Caco-2 (cell line): ENCODE measurements at regions not wholly inside any gene's neighbourhood (a gene's known extent, or its start where the extent isn't known, plus 50 kb on each side); places are given as distances from the start of the nearest gene placed in this dataset.

Experiments used
- BruUV-seq: library from RNA; stranded (reverse); fragments of 400-500 nt; replicated peaks from 2 replicates; lab custom pipeline; 2021; lab: Mats Ljungman, UMichigan
- CTCF ChIA-PET: fragments of 300-600 bp; sonication (Branson Sonifier 250); formaldehyde crosslinking; loops from one replicate; lab custom pipeline; 2022; ENCODE audit warnings: antibody characterized with exemption; lab: Charles Lee
- POLR2A ChIA-PET: fragments of 300-600 bp; sonication (Branson Sonifier 250); formaldehyde crosslinking; loops from one replicate; lab custom pipeline; 2022; ENCODE audit warnings: antibody characterized with exemption; lab: Charles Lee
- DNase-seq, 2 experiments: peaks; one replicate each; pipeline versions ENCODE4 v3.0.0 to v3.0.0-alpha.2; 2020 to 2022
- H3K27me3 ChIP-seq: replicated peaks from 2 replicates; pipeline ENCODE4 v1.6.0; 2011; ENCODE audit warnings: low read length; ENCODE audit not compliant: control insufficient read depth, insufficient read depth
- H3K36me3 ChIP-seq: 2 replicates; pipeline ENCODE4 v1.5.1; 2011; ENCODE audit warnings: low read length; ENCODE audit not compliant: control insufficient read depth, insufficient read depth
- H3K4me1 ChIP-seq: fragments of 250-450 bp; sonication (Bioruptor Pico); 2 replicates; pipeline ENCODE4 v1.5.1; 2020; ENCODE audit warnings: mild to moderate bottlenecking
- H3K4me3 ChIP-seq: 2 replicates; pipeline ENCODE4 v1.5.1; 2011; ENCODE audit warnings: low read depth, mild to moderate bottlenecking, control low read depth, low read length
- H3K9me3 ChIP-seq: fragments of 250-450 bp; sonication (Bioruptor Pico); 2 replicates; pipeline ENCODE4 v1.5.1; 2020; ENCODE audit warnings: mild to moderate bottlenecking, moderate library complexity
- H3K27ac Mint-ChIP-seq: one replicate; pipeline ENCODE4 v1.8.0; 2022; ENCODE audit warnings: mixed read lengths; ENCODE audit not compliant: unreplicated experiment
- H3K27me3 Mint-ChIP-seq: one replicate; pipeline ENCODE4 v1.8.0; 2022; ENCODE audit warnings: mixed read lengths; ENCODE audit not compliant: insufficient read depth, unreplicated experiment
- H3K36me3 Mint-ChIP-seq: one replicate; pipeline ENCODE4 v1.8.0; 2022; ENCODE audit warnings: mild to moderate bottlenecking, mixed read lengths; ENCODE audit not compliant: insufficient read depth, unreplicated experiment
- H3K4me1 Mint-ChIP-seq: one replicate; pipeline ENCODE4 v1.8.0; 2022; ENCODE audit warnings: low read depth, mixed read lengths; ENCODE audit not compliant: unreplicated experiment
- H3K4me3 Mint-ChIP-seq: one replicate; pipeline ENCODE4 v1.8.0; 2022; ENCODE audit warnings: mild to moderate bottlenecking, moderate library complexity, mixed read lengths; ENCODE audit not compliant: unreplicated experiment
- H3K9me3 Mint-ChIP-seq: one replicate; pipeline ENCODE4 v1.8.0; 2022; ENCODE audit warnings: mixed read lengths; ENCODE audit not compliant: unreplicated experiment
- intact Hi-C: fragments of 100-400 bp; cut with micrococcal nuclease; formaldehyde crosslinking; loops from one replicate; pipeline ENCODE4 v1.10.0; 2022; ENCODE audit not compliant: unreplicated experiment
- TF ChIP-seq, protein P1 (sequence below), 2 experiments: fragments of 200-600 bp in 1 of 2; IDR thresholded peaks; 1 replicate in 1 of 2; 2 replicates in 1 of 2; pipeline versions ENCODE4 v1.5.1 to v1.8.0; 2011 to 2022; ENCODE audit warnings: antibody characterized with exemption in 1 of 2, control low read depth in 1 of 2, inconsistent platforms in 1 of 2, low read depth in 1 of 2, low read length in 1 of 2, mild to moderate bottlenecking in 1 of 2, moderate library complexity in 1 of 2; ENCODE audit not compliant: insufficient read depth in 1 of 2, severe bottlenecking in 1 of 2, unreplicated experiment in 1 of 2

GRCh38 chr5:28117691-28118090, 1079.3 kb upstream of the CDH9 start:
- no TSS peak for BruUV-seq
- Histone ChIP-seq H3K36me3 (no peaks in the 10 kb centered on the region), H3K4me1 (no peaks in the 10 kb centered on the region), H3K9me3 (no peaks in the 10 kb centered on the region), H3K27me3 (no peaks in the 10 kb centered on the region), H3K4me3 (no peak overlapping the region)
- TF ChIP-seq, protein P1, sequence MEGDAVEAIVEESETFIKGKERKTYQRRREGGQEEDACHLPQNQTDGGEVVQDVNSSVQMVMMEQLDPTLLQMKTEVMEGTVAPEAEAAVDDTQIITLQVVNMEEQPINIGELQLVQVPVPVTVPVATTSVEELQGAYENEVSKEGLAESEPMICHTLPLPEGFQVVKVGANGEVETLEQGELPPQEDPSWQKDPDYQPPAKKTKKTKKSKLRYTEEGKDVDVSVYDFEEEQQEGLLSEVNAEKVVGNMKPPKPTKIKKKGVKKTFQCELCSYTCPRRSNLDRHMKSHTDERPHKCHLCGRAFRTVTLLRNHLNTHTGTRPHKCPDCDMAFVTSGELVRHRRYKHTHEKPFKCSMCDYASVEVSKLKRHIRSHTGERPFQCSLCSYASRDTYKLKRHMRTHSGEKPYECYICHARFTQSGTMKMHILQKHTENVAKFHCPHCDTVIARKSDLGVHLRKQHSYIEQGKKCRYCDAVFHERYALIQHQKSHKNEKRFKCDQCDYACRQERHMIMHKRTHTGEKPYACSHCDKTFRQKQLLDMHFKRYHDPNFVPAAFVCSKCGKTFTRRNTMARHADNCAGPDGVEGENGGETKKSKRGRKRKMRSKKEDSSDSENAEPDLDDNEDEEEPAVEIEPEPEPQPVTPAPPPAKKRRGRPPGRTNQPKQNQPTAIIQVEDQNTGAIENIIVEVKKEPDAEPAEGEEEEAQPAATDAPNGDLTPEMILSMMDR (IDR thresholded peaks at IDR 0.05; ENCODE audit: insufficient read depth in 1 of 2, low read depth in 1 of 2, low read length in 1 of 2, severe bottlenecking in 1 of 2, unreplicated experiment in 1 of 2), result no peak
- no peaks in the 10 kb centered on the region for H3K27me3 Mint-ChIP-seq
- intact Hi-C loops, result no loop called here
- no peaks in the 10 kb centered on the region for H3K36me3 Mint-ChIP-seq
- H3K9me3 Mint-ChIP-seq, result no peaks in the 10 kb centered on the region
- DNase-seq, result no peak
- H3K4me3 Mint-ChIP-seq, result no peak overlapping the region
- ChIA-PET CTCF (no interaction called here), POLR2A (no interaction called here)
- no peaks in the 10 kb centered on the region for H3K4me1 Mint-ChIP-seq
- no peak overlapping the region for H3K27ac Mint-ChIP-seq

DNA sequence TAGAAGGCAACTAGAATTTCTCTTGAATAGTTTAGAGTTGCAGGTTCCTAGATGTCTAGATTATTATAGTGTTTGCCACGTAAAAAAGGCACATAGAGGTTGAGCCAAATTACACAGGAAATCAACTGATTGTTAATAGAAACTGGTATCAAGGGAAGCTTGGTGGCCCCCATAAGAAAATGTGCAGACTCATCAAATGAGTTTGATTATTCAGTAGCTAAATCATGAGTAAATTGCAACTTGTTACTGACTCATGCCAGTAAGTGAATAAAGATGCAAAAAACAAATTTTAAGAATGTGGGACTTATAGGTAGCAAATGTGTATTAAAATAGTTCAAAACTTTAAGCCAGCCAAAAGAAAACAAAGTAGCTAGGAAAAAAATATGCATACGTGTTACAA, 1078.9 kb upstream of the CDH9 start:
- no TSS peak for BruUV-seq
- no peak for DNase-seq
- Histone ChIP-seq H3K4me1 (no peaks in the 10 kb centered on the region), H3K36me3 (no peaks in the 10 kb centered on the region), H3K9me3 (no peaks in the 10 kb centered on the region), H3K4me3 (no peak overlapping the region), H3K27me3 (no peaks in the 10 kb centered on the region)
- Mint-ChIP-seq H3K27ac (no peak overlapping the region), H3K36me3 (no peaks in the 10 kb centered on the region), H3K9me3 (no peaks in the 10 kb centered on the region), H3K4me1 (no peaks in the 10 kb centered on the region), H3K27me3 (no peaks in the 10 kb centered on the region), H3K4me3 (no peak overlapping the region)
- ChIA-PET POLR2A (no interaction called here), CTCF (no interaction called here)
- TF ChIP-seq, protein P1 (IDR thresholded peaks at IDR 0.05; ENCODE audit: insufficient read depth in 1 of 2, low read depth in 1 of 2, low read length in 1 of 2, severe bottlenecking in 1 of 2, unreplicated experiment in 1 of 2), result no peak
- intact Hi-C loops, result no loop called here

GRCh38 chr5:28110781-28111180, 1072.4 kb upstream of the CDH9 start:
- H3K36me3 Mint-ChIP-seq, result no peaks in the 10 kb centered on the region
- intact Hi-C loops, result no loop called here
- Histone ChIP-seq H3K4me3 (no peak overlapping the region), H3K27me3 (no peaks in the 10 kb centered on the region), H3K9me3 (no peaks in the 10 kb centered on the region; the same call in 1 of the 2 replicates), H3K36me3 (no peaks in the 10 kb centered on the region), H3K4me1 (no peaks in the 10 kb centered on the region)
- H3K27me3 Mint-ChIP-seq, result no peaks in the 10 kb centered on the region
- BruUV-seq, result no TSS peak
- TF ChIP-seq, protein P1 (IDR thresholded peaks at IDR 0.05; ENCODE audit: insufficient read depth in 1 of 2, low read depth in 1 of 2, low read length in 1 of 2, severe bottlenecking in 1 of 2, unreplicated experiment in 1 of 2), result no peak
- no peak overlapping the region for H3K4me3 Mint-ChIP-seq
- no peaks in the 10 kb centered on the region for H3K4me1 Mint-ChIP-seq
- ChIA-PET POLR2A (no interaction called here), CTCF (no interaction called here)
- H3K27ac Mint-ChIP-seq, result no peak overlapping the region
- DNase-seq, result no peak
- H3K9me3 Mint-ChIP-seq, result no peaks in the 10 kb centered on the region
